ENCODE measurements at regions not wholly inside any gene's neighbourhood (a gene's known extent, or its start where the extent isn't known, plus 50 kb on each side); places are given as distances from the start of the nearest gene placed in this dataset.

DNA sequence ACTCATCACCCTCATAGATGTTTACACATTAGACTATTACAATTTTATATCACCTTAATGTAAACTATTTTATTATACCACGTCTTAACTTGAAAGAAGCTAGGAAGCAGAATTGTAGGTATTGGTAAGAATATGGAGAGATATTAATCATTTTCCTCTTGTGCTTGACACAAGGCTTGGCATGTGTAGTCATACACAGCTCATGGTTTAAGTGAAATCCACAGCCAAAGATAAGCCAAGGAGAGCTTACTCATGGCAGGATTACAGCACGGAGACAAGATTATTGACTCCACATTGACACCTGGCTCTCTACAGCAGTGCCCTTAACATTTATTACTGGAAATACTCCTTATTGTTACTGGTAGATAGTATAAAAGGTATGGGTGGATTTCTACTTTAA is 68.4 kb upstream of the ADGRL4 start:
- TF ChIP-seq, protein P1, sequence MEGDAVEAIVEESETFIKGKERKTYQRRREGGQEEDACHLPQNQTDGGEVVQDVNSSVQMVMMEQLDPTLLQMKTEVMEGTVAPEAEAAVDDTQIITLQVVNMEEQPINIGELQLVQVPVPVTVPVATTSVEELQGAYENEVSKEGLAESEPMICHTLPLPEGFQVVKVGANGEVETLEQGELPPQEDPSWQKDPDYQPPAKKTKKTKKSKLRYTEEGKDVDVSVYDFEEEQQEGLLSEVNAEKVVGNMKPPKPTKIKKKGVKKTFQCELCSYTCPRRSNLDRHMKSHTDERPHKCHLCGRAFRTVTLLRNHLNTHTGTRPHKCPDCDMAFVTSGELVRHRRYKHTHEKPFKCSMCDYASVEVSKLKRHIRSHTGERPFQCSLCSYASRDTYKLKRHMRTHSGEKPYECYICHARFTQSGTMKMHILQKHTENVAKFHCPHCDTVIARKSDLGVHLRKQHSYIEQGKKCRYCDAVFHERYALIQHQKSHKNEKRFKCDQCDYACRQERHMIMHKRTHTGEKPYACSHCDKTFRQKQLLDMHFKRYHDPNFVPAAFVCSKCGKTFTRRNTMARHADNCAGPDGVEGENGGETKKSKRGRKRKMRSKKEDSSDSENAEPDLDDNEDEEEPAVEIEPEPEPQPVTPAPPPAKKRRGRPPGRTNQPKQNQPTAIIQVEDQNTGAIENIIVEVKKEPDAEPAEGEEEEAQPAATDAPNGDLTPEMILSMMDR (IDR thresholded peaks at IDR 0.05 in 4 of 5, conservative IDR thresholded peaks at IDR 0.05 in 1 of 5), result no peak
- TF ChIP-seq POLR2A (IDR thresholded peaks at IDR 0.05), result no peak
